ENCODE measurements at regions not wholly inside any gene's neighbourhood (a gene's known extent, or its start where the extent isn't known, plus 50 kb on each side); places are given as distances from the start of the nearest gene placed in this dataset.

GRCh38 chr13:77389625-77390000, 62.7 kb upstream of the MYCBP2 start:
- no peak for TF ChIP-seq CTCF (IDR thresholded peaks at IDR 0.05; ENCODE audit: low read depth, low read length)
- no peak for DNase-seq (ENCODE audit: extremely low read depth, low read depth)

GRCh38 chr13:77388944-77389624, 62.2 kb upstream of the MYCBP2 start:
- DNase-seq (ENCODE audit: extremely low read depth, low read depth): no peak
- TF ChIP-seq CTCF (IDR thresholded peaks at IDR 0.05; ENCODE audit: low read depth, low read length): no peak

GRCh38 chr13:77387607-77388200, 60.8 kb upstream of the MYCBP2 start:
- DNase-seq (ENCODE audit: extremely low read depth, low read depth): no peak
- TF ChIP-seq CTCF (IDR thresholded peaks at IDR 0.05; ENCODE audit: low read depth, low read length): no peak

GRCh38 chr13:77386880-77387606, 60.1 kb upstream of the MYCBP2 start:
- no peak for TF ChIP-seq CTCF (IDR thresholded peaks at IDR 0.05; ENCODE audit: low read depth, low read length)
- DNase-seq (ENCODE audit: extremely low read depth, low read depth): peak; percentile 54

- no peak for DNase-seq (ENCODE audit: extremely low read depth, low read depth)
- no peak for TF ChIP-seq CTCF (IDR thresholded peaks at IDR 0.05; ENCODE audit: low read depth, low read length)
Observed at GRCh38 chr13:77386046-77386445, 59.2 kb upstream of the MYCBP2 start.

- no peak for DNase-seq (ENCODE audit: extremely low read depth, low read depth)
- TF ChIP-seq CTCF (IDR thresholded peaks at IDR 0.05; ENCODE audit: low read depth, low read length): no peak
Observed at GRCh38 chr13:77384999-77385398, 58.1 kb upstream of the MYCBP2 start.

- TF ChIP-seq CTCF (IDR thresholded peaks at IDR 0.05; ENCODE audit: low read depth, low read length): no peak
- no peak for DNase-seq (ENCODE audit: extremely low read depth, low read depth)
Observed at GRCh38 chr13:77383097-77383496, 56.2 kb upstream of the MYCBP2 start.
